GM21515 (cell line): ENCODE measurements at regions not wholly inside any gene's neighbourhood (a gene's known extent, or its start where the extent isn't known, plus 50 kb on each side); places are given as distances from the start of the nearest gene placed in this dataset.

ENCODE experiments used
- ATAC-seq: cut with Tn5 transposase; IDR thresholded peaks from one replicate; pipeline ENCODE4 v1.9.1; 2021; ENCODE audit not compliant: unreplicated experiment

DNA sequence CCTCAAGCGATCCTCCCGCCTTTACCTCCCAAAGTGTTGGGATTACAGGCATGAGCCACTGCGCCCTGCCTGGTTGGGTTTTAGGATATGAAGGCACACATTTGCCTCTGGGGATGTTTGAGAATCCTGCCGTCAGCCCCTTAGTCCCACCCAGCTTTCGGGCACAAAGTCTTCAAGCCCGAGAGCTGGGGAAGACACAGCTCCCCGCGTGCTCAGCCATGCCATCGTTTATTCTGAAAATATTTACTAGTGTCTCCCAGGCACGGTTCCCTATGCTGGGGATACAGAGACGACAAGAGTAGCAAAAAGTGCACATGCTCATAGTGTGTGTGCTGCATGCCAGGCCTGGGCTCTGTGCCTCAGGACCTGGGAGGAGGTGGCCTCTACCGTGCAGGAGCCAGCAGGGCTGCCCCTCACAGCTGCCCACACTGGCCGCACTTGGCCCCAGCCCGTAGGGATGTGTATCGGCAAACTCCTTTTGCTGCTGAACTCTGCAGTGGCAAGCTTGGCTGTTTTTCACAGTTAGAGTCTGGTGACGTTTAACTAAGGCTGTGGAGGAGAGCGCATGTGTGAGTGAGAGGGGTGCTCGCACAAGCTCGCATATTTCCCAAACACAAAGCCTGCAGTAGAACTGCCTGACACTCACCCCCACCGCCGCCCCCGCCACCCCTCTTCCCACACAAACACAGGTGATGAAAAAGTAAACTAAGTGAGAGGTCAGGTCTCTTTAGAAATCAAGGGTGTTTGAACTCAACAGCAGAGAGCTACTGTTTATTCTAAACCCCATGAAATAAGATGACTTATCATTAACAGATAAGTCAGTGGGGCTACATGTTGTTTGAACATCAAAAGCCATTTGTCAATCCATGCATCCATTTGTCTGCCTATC, 266.4 kb downstream of the MRTFB start:
- ATAC-seq: no peak

DNA sequence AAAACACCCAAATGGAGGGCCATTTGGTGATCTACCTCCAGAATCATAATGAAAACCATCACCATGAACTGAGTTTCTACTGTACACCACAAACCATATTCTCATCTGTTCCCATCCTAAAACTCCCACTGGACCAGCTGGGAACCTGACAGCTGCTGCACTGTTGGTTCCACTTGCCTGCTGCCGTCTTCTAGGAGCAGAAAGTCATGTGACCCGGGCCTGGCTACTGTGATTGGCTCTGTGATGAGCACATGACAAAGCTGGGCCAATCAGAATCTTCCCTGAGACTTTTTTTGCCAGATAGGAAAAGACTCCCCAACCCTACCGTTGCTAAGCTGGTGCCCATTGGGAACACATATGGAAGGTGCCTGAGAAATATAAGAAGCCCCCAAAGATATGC, 264.2 kb downstream of the MRTFB start:
- no peak for ATAC-seq

DNA sequence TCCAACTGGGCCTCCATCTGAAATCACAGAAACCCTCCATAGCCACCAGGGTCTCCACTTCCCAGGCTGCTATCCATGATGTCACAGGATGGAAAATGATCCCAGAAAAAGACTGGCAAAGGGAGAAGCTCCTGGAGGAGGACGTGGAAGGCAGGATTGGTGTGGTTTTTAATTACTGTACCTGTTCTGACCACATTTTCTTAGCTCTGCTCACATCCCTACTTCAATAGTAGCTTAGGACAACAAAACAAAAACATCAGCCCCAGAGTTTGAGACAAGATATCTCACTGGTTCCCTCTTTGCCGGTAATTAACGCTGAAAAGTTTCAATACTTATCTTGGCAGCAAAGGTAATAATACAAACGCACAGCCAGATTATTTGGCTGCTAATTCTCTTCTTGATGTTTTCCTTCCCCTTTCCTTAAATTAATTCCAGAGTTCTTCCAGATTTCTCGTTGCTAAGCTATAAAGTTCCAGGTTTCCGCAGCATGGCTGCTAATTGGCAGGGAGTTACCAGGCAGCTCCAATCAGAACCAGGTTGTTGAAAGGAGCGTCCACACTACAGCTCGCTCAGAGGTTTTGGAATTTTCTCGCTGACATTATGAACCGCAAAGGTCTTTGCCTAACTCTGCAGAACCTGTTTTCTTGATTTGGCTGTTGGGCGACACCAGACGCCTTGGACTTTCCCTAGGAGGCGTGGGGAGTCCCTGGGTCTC, 263.4 kb downstream of the MRTFB start:
- ATAC-seq: no peak

DNA sequence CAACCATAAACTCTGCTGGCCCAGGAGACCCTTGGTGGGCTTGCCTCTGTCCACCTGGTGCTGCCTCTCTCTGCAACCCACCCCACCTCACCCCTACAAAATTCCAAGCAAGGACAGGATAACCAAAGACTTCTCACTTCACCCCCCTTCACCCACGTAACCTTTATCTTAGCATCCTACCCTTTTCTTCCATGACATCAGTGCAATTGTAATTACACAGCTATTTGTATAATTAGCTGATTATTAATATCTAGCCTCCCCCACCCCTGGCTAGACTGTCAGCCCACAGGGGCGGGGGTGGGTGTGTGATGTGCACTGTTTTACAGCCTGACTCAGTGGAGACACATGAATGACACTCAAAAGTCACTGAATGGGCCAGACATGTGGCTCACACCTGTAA, 262.2 kb downstream of the MRTFB start:
- ATAC-seq: no peak

DNA sequence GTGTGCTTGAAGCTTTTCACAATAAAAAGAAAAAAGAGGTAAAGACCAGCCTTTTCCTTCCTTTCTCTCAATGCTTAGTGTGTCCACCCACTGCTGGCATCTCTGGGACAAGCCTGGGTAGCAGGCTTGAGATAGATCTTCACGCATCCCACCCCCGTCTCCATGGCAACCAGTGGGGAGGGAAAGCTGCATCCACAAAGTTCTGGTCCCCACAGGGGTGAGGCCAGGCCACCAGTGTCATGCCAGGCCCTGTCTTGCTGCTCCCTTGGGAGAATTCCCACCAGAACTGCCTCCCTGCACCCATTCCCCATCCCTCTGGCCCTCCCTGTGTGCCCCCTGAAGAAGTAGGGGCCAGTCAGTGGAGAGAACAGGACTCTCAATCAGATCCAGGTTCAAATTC, 259.9 kb downstream of the MRTFB start:
- no peak for ATAC-seq

DNA sequence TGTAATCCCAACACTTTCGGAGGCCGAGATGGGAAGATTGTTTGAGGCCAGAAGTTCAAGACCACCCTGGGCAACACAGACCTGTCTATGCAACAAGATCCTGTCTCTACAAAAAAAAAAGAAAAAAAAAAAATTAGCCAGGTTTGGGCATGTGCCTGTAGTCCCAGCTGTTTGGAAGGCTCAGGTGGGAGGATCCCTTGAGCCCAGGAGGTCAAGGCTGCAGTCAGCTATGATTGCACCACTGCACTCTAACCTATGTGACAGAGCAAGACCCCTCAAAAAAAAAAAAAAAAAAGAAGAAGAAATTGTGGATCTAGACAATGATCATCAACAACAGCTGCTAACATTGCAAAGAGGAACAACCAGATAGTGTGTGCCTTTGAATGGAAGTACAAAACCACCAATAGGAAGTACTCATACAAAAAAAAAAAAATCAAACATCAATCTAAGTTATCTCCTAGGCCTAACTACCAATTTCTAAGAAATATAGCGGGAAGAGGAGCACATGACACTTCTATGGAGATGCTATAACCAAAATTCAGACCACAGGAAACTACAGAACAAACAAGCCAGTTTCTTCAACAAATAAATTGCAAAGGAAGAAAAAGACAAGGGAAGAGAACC, 258.7 kb downstream of the MRTFB start:
- ATAC-seq: no peak

DNA sequence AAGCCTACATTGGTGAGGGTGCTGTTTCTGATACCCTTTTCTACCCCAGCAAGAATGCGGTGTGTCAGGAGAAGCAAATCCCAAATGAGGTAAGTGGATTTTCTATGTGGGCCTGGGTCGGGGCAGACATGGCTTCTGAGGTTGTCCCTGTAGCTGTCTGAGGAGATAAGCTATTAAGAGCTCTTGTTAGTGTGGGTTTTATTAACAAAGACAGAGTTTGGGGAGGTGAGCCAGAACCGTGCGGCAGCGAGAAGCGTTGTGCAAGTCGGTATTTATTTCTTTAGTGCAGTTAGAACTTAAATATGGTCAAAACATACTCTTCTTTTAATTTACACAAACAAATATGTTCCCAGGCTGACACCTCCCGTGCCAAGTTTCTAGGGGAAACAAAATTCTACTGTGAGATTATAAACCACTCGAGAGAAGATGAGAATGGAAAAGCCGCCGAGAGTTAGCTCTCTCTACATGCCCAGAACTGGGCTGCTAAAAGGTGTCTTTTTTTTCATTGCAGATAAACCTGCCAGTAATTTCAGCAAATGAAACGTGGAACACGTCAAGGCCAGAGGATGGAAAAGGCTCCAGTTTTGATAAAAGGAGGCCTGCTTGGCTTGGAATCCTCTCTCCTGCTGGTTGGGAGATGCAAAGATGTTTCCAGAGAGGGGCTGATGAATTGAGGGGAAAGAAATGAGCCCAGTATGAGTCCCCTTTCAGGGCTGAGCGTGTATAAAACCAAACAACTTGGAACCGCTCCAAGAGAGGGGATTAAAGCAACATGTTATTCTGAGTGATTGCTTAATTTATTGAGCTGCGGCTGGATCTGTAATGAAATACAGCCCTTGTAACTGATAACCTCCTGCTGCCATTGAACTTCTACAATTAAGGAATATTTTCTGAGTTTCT, 254.6 kb downstream of the MRTFB start:
- ATAC-seq: no peak

DNA sequence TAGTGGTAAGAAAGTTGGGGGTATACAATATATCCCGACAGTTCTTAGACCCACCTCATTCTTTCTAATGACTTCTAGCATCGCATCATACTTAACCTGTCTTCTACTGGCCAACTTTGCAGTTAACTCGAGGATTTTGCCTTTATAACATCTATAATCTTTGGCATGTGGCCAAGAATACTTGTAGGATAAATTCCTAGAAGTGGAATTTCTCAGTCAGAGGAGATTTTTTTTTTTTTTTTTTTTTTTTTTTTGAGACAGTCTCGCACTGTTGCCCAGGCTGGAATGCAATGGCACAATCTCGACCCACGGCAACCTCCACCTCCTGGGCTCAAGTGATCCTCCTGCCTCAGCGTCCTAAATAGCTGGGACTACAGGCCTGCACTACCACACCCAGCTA, 253.5 kb downstream of the MRTFB start:
- ATAC-seq: no peak

DNA sequence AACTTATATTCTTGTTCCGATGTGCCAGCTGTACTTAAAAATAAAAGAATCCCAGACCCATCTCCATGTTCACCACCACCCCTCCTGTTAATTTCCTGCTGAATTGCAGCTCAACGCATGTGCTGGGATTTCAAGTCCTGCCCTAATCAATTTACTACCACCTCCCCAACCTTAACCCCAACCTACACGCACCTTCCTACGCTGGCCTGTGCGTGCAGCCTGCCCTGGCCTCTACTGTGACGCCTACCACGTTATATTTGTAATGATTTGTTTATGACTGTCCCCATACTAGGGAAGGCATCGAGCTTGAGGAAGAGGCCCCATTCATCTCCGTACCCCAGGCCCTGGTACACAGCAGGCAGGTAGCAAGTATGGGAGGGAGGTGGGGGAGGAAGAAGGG, 251.1 kb downstream of the MRTFB start:
- ATAC-seq: no peak

DNA sequence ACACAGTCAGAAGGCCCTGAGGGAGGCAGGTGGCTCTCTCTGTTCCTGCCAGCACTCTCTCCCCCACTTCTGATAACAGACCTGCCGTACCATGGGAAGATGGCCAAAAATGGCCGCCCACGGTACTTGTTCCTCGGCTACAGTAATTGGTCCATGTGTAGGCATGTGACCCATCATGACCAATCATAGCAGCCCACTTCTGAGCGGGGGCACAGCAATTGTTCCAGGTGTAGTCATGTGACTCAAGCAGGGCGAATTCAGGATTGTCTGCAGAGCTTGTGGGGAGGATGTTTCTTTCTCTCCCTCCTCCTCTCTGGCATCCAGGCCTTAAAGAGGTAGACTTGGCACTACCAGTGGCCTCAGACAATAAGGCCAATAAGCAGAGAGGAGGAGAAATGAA, 250.4 kb downstream of the MRTFB start:
- no peak for ATAC-seq

DNA sequence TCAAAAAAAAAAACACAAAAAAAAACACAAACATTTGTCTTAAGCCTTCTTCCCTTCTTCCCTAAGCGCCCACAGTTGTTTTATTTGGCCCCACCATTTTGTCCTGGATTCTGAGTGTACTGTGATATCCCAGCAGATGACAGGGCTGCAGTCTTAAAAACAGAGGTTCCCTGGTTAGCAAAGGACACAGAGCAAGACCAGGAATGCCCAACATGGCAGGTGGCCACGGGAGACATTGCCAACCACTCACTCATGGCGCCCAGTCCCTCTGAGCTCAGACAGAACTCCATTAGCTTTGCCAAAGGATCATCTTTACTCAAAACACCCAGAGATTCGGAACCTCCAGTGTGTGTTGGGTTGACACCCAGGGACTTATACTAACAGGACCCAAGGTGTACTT, 249.3 kb downstream of the MRTFB start:
- no peak for ATAC-seq
